Inflammatory macrophage treated with lipopolysaccharide for 1 hour (primary cell): ENCODE measurements at regions not wholly inside any gene's neighbourhood (a gene's known extent, or its start where the extent isn't known, plus 50 kb on each side); places are given as distances from the start of the nearest gene placed in this dataset.
A peak's percentile ranks its signal among the peaks of the same experiment; 100 is the strongest.

Experiments
- DNase-seq, 2 donors: peaks; one replicate each; pipeline ENCODE4 v3.0.0-alpha.2; 2020 to 2022

DNA sequence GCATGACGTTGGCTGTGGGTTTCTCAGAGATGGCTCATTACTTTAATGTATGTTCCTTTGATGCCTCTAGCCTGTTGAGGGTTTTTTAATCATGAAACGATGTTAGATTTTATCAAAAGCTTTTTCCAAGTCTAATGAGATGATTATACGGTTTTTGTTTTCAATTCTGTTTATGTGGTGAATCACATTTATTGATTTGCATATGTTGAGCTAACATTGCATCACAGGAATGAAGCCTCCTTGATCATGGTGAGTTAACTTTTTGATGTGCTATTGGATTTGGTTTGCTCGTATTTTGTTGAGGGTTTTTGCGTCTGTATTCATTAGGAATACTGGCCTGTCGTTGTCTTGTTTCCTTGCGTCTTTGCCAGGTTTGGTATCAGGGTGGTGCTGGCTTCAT is 52.3 kb upstream of the PTPN12 start:
- DNase-seq: no peak

DNA sequence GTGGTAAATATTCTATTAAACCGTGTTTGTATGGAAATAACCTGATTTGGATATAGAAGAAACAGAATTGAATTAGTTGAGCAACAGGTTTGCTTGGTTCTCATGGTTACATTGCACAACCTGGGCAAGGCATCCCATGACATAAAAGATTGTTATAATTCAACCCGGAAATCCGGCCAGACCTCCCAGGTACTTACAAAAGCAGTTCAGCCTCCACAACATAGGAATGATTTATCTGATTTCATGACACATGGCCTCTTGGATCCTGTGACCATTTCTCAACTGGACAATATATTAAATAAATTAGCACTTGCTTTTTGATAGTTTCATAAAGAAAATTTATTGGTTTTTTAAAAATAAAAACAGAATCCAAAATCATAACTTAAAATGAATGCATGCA is 55.1 kb upstream of the PTPN12 start:
- DNase-seq: peak; percentile 82 to 83

DNA sequence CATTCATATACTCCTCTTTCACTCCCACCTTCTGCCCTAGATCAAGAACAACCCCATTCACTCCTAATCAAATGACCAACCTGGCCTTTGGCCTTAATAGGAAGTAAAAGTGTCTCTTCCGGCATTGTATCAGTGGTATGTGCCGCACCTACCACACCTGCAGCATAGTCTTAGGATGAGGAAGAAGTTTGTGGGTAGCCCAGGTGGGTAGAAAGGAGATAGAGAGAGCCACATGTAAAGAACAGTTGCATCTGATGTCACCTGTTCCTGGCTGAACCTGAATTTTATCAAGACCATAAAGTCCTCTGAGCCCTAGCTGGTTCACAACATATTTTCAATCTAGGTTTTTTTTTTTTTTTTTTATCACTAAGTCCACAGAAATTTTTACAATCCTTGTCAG is 55.5 kb upstream of the PTPN12 start:
- DNase-seq: no peak

DNA sequence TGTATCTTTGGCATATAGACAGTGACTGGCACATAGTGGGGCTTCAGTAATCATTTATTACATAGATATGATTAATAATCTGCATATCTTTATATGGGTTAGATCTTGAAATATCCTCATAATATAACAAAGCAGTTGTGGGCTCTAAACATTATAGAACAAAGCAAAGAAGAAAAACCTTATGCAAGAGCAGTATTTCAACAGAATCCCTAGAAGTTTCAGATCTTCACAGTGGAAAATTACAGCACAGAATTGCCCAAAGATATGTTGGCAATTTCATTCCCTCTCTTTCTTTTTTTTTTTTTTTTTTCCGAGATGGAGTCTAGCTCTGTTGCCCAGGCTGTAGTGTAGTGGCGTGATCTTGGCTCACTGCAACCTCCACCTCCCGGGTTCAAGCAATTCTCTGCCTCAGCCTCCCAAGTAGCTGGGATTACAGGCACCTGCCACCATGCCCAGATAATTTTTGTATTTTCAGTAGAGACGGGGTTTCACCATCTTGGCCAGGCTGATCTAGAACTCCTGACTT is 56.9 kb upstream of the PTPN12 start:
- peak; percentile 68 to 89 for DNase-seq

DNA sequence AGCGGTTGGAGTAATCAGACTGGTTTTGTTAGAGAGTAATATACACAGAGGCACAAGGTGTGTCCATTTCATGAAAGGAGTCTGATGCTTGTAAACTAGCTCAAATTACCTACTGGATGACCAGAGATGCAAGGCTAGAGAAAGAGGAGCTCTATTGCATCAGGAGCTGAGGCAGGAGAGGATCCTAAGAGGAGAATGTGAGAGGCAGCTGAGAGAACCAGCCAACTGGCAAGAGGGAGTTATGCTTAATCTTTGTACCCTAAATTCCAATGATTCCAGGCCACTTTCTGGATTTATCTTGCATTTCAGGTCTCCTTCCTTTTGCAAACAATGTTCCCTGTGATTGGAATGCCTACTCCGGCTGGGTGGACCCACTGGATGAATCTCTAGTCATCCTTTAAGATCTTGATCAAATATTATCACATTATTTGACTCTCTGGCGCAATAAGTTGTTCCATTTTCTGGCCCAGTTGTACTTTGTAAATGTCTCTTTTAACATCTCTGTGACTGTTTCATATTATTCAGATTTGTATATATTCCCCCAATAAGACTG is 57.5 kb upstream of the PTPN12 start:
- no peak for DNase-seq

DNA sequence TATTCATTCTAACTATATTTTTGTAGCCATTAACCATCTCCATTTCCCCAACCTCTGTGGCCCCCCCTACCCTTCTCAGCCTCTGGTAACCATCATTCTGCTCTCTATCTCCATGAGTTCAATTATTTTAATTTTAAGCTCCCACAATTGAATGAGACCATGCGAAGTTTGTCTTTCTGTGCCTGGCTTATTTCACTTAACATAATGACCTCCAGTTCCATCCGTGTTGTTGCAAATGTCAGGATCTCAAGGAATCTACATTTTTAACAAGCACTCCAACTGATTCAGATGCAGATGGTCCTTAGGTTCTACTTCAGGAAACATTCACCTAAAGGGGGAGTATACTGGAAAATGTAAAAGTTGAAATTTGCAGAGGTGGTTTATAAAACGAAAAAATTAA is 60.2 kb upstream of the PTPN12 start:
- DNase-seq: no peak

DNA sequence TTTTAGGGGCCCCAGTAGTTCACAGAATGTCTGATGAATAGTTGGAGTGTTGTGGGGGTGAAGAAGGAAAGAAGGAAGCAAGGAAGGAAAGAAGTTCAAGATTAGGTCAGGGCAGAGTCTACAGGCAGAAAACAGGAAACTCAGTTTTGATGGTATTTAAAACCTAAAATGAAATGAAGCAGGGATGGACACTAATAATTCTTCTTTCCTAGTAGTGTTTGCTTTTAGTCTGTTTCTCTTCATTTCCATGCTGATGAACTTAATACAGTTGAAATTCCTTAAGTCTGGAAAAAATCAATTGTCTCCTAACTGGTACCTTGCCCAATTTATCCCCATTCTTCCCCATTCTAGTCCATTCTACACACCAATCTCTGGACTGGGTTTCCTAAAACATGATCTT is 59.0 kb upstream of the GSAP start:
- DNase-seq: no peak

DNA sequence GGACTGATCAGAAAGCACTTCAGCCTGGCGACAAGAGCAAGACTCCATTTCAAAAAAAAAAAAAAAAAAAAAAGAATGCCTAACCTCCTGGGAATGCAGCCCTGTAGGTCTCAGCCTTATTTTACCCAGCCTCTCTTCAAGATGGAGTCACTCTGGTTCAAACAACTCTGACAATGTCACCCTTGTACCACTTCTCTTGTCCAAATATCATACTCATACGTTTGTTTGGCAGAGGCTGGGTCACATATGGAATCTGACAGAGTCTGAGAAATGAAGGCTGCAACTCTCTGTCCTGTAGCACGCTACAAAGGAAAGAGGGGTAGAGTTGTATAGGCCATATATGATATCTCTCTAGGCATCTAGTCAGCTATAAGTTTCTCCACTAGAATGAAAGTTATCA is 58.6 kb upstream of the GSAP start:
- DNase-seq: no peak

DNA sequence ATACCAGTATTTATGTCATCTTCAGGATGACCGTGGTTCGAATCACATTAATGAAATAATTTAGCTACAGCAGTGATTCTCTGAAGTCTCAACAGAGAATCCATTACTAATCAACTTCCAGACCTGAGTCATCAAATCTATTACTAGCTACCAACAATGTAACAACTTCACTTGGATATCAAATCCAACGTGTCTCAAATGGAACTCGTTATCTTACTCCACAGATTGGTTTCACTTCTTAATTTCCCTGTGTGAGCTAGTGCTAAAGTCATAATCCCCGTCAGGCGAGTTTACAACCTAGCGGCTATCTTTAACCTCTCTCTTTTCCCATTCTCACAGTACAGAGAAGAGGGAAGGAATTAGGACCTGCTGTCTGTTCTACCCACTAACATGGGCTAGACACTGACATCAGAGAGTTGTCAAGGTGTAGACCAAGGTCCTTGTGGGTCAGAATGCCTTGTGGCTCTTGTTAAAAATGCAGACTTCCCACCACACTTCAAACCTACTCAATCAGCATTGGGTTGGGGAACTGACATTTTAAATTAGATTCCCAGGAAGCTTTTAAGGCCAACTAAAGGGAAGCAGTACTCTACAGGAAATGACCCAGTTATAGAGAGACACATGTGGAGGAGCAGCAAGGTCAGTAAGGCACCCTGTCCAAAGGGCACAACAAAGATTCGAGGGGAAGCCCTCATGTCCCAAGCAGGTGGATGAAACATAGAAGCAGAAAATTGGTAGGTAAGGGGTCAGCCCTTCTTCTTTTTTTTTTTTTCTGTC is 57.3 kb upstream of the GSAP start:
- DNase-seq: peak; percentile 47 to 49

DNA sequence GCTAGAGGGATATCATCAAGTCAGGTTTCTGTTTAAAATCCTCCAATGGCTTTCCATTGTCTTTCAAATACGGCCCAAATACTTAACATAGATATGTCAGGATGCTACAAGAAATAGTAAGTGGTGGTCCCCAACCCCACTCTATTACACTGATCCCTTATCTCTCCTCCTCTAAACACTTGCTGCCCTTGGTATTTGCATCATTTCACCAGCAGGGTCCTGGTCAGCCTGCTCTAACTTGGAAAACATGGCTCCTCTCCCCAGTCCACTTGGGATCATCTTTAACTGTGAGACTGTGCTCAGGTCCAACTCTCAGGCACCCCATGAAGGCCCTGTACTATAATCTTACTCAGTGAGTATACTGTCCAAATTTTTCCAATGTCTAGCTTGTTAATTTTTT is 53.8 kb upstream of the GSAP start:
- DNase-seq: no peak

DNA sequence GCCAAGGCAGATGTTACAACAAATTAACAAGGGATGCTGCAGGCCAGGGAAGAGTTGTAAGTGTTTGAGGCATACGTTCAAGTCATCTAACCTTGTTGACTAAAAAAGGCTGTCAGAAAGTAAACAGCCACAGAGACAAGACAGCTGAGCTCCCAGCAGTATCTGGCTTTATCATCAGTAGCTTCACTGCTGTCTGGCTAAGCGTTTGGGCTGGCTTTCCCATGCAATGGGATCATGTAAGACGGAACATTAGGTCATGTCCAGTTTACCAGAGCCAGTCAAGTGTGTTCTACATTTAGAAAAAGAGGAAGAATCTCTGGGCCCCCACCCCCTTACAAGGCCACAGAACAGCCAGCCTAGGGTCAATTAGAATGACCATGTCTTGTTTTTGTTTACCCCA is 51.3 kb upstream of the GSAP start:
- DNase-seq: peak; percentile 81 to 91

DNA sequence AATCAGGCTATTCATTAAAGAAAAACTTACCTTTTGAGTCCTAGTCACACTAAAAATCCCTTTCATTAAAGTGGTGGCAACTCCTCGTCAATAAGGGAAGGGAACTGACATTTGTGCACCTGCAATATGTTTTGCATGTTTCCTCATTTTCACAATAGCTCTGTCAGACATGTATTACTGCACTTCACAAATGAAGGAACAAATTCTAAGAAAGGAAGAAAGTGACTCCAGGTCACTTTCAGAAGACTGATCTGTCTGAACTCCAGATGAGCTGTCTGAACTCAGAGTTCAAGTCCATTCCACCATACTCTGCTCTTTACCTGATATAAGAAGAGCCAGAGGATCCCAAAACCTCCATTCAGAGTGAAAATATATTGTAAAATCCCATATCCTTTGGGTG is 50.3 kb upstream of the GSAP start:
- peak; percentile 67 to 75 for DNase-seq
